ENCODE measurements at regions not wholly inside any gene's neighbourhood (a gene's known extent, or its start where the extent isn't known, plus 50 kb on each side); places are given as distances from the start of the nearest gene placed in this dataset.
A peak's percentile ranks its signal among the peaks of the same experiment; 100 is the strongest.

DNA sequence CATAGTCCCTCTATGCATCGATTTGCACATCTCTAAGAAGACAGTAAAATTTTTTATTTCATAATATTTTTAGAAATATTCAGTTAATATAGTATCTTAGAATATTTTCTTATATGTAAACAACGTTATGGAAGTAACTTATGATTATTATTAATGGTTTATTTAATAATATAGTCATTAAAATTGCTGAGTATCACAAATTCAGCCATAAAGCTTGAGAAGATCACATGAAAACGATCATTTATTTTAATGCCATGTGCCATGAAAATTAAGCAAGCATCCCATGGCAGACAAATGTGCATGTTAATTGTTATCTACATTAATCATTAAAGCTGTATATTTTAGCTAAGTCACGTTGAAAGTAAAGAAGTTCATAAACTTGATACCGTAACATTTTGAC lies 907.1 kb downstream of the KCNT2 start:
- Histone ChIP-seq H3K18ac (ENCODE audit: low read length) (no peak overlapping the region), H3K79me2 (ENCODE audit: control insufficient read depth, insufficient read depth, low read length, poor library complexity) (no peaks in the 10 kb centered on the region), H3K4me3 (ENCODE audit: low read depth, low read length) (no peak overlapping the region), H3K4me2 (ENCODE audit: low read length) (no peak overlapping the region), H4K12ac (ENCODE audit: low read depth, low read length) (no peak overlapping the region), H3K4ac (ENCODE audit: low read depth, low read length) (no peak overlapping the region), H3K36me3 (ENCODE audit: control insufficient read depth in 1 of 2, insufficient read depth in 2 of 2, low read length in 2 of 2) (no peaks in the 10 kb centered on the region), H2BK12ac (ENCODE audit: low read length) (no peak overlapping the region), H4K91ac (ENCODE audit: low read depth, low read length) (no peak overlapping the region), H2BK120ac (ENCODE audit: insufficient read depth, low read length, poor library complexity) (no peak overlapping the region), H3K9ac (ENCODE audit: low read length) (no peak overlapping the region), H2AFZ (ENCODE audit: insufficient read depth, low read length, poor library complexity) (no peak overlapping the region), H4K8ac (ENCODE audit: low read depth, low read length) (no peak overlapping the region), H3K79me1 (ENCODE audit: low read length) (no peaks in the 10 kb centered on the region), H2BK5ac (ENCODE audit: low read depth, low read length, poor library complexity) (no peak overlapping the region), H3K27me3 (ENCODE audit: insufficient read depth, low read length) (no peaks in the 10 kb centered on the region), H3K27ac (ENCODE audit: low read depth, low read length) (no peak overlapping the region), H3K9me3 (ENCODE audit: insufficient read depth, low read depth, low read length) (no peaks in the 10 kb centered on the region), H3K23ac (ENCODE audit: low read length) (no peak overlapping the region), H2AK5ac (ENCODE audit: low read length) (no peak overlapping the region), H3K4me1 (ENCODE audit: control insufficient read depth in 1 of 2, insufficient read depth in 2 of 2, low read length in 2 of 2) (no peaks in the 10 kb centered on the region), H3K14ac (ENCODE audit: low read length) (no peak overlapping the region)
- no peak for DNase-seq
- WGBS (ENCODE audit: extremely low coverage, insufficient coverage, insufficient read length): no CpG with 5 or more reads among the region's 5 CpGs

DNA sequence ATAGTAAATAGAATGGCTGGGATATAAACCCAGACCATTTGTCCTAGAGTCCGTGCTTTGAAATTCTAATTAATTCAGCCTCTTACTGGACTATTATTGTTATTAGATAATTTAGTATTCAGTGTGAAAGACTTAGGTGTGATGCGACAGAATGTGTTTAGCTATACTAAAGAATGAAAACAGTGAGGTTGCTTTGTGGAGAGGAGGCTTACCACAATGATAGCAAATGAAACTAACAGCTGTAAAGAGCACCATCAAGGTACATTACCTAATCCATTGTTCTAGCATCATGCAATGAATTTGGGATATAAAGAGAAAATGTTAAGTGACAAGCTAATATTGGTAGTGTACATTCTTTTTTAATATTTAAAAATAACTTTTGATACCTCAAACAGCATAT lies 911.1 kb downstream of the KCNT2 start:
- no peak overlapping the region for H4K8ac ChIP-seq (ENCODE audit: low read depth, low read length)
- no CpG with 5 or more reads among the region's 2 CpGs for WGBS (ENCODE audit: extremely low coverage, insufficient coverage, insufficient read length)
- no peak overlapping the region for H3K4ac ChIP-seq (ENCODE audit: low read depth, low read length)
- no peak overlapping the region for H3K23ac ChIP-seq (ENCODE audit: low read length)
- no peak overlapping the region for H2BK120ac ChIP-seq (ENCODE audit: insufficient read depth, low read length, poor library complexity)
- no peak overlapping the region for H2BK12ac ChIP-seq (ENCODE audit: low read length)
- no peak overlapping the region for H2AK5ac ChIP-seq (ENCODE audit: low read length)
- H3K18ac ChIP-seq (ENCODE audit: low read length): no peak overlapping the region
- H3K14ac ChIP-seq (ENCODE audit: low read length): no peak overlapping the region
- H4K12ac ChIP-seq (ENCODE audit: low read depth, low read length): no peak overlapping the region
- H4K91ac ChIP-seq (ENCODE audit: low read depth, low read length): no peak overlapping the region
- no peak overlapping the region for H3K27ac ChIP-seq (ENCODE audit: low read depth, low read length)
- no peaks in the 10 kb centered on the region for H3K36me3 ChIP-seq (ENCODE audit: control insufficient read depth in 1 of 2, insufficient read depth in 2 of 2, low read length in 2 of 2)
- no peaks in the 10 kb centered on the region for H3K27me3 ChIP-seq (ENCODE audit: insufficient read depth, low read length)
- H3K4me2 ChIP-seq (ENCODE audit: low read length): no peak overlapping the region
- no peaks in the 10 kb centered on the region for H3K9me3 ChIP-seq (ENCODE audit: insufficient read depth, low read depth, low read length)
- H3K4me1 ChIP-seq (ENCODE audit: control insufficient read depth in 1 of 2, insufficient read depth in 2 of 2, low read length in 2 of 2): no peaks in the 10 kb centered on the region
- H3K4me3 ChIP-seq (ENCODE audit: low read depth, low read length): no peak overlapping the region
- H2AFZ ChIP-seq (ENCODE audit: insufficient read depth, low read length, poor library complexity): no peak overlapping the region
- no peak overlapping the region for H3K9ac ChIP-seq (ENCODE audit: low read length)
- no peak overlapping the region for H2BK5ac ChIP-seq (ENCODE audit: low read depth, low read length, poor library complexity)
- no peaks in the 10 kb centered on the region for H3K79me2 ChIP-seq (ENCODE audit: control insufficient read depth, insufficient read depth, low read length, poor library complexity)
- DNase-seq: no peak
- no peaks in the 10 kb centered on the region for H3K79me1 ChIP-seq (ENCODE audit: low read length)

GRCh38 chr1:195686764-195687163 lies 921.5 kb downstream of the KCNT2 start:
- DNase-seq: no peak
- Histone ChIP-seq H3K4ac (ENCODE audit: low read depth, low read length) (no peak overlapping the region), H3K9me3 (ENCODE audit: insufficient read depth, low read depth, low read length) (no peaks in the 10 kb centered on the region), H3K9ac (ENCODE audit: low read length) (no peak overlapping the region), H2BK5ac (ENCODE audit: low read depth, low read length, poor library complexity) (no peak overlapping the region), H3K23ac (ENCODE audit: low read length) (no peak overlapping the region), H3K4me1 (ENCODE audit: control insufficient read depth in 1 of 2, insufficient read depth in 2 of 2, low read length in 2 of 2) (no peaks in the 10 kb centered on the region), H2BK12ac (ENCODE audit: low read length) (no peak overlapping the region), H3K4me3 (ENCODE audit: low read depth, low read length) (no peak overlapping the region), H4K12ac (ENCODE audit: low read depth, low read length) (no peak overlapping the region), H3K36me3 (ENCODE audit: control insufficient read depth in 1 of 2, insufficient read depth in 2 of 2, low read length in 2 of 2) (no peaks in the 10 kb centered on the region), H3K79me1 (ENCODE audit: low read length) (no peaks in the 10 kb centered on the region), H2BK120ac (ENCODE audit: insufficient read depth, low read length, poor library complexity) (no peak overlapping the region), H4K8ac (ENCODE audit: low read depth, low read length) (no peak overlapping the region), H2AK5ac (ENCODE audit: low read length) (no peak overlapping the region), H2AFZ (ENCODE audit: insufficient read depth, low read length, poor library complexity) (no peak overlapping the region), H3K14ac (ENCODE audit: low read length) (no peak overlapping the region), H3K79me2 (ENCODE audit: control insufficient read depth, insufficient read depth, low read length, poor library complexity) (no peaks in the 10 kb centered on the region), H3K27me3 (ENCODE audit: insufficient read depth, low read length) (no peaks in the 10 kb centered on the region), H3K4me2 (ENCODE audit: low read length) (no peak overlapping the region), H3K27ac (ENCODE audit: low read depth, low read length) (no peak overlapping the region), H4K91ac (ENCODE audit: low read depth, low read length) (no peak overlapping the region), H3K18ac (ENCODE audit: low read length) (no peak overlapping the region)
- no CpG with 5 or more reads among the region's 3 CpGs for WGBS (ENCODE audit: extremely low coverage, insufficient coverage, insufficient read length)

- no peak overlapping the region for H2AFZ ChIP-seq (ENCODE audit: insufficient read depth, low read length, poor library complexity)
- H3K4me2 ChIP-seq (ENCODE audit: low read length): no peak overlapping the region
- H3K4ac ChIP-seq (ENCODE audit: low read depth, low read length): no peak overlapping the region
- no peak overlapping the region for H3K9ac ChIP-seq (ENCODE audit: low read length)
- DNase-seq: peak in 1 of 2 donors; percentile 3
- peaks cover 0 to 3% of the 10 kb centered on the region in 2 experiments for H3K4me1 ChIP-seq (ENCODE audit: control insufficient read depth in 1 of 2, insufficient read depth in 2 of 2, low read length in 2 of 2)
- WGBS (ENCODE audit: extremely low coverage, insufficient coverage, insufficient read length): no CpG with 5 or more reads among the region's 1 CpG
- no peaks in the 10 kb centered on the region for H3K36me3 ChIP-seq (ENCODE audit: control insufficient read depth in 1 of 2, insufficient read depth in 2 of 2, low read length in 2 of 2)
- H2BK5ac ChIP-seq (ENCODE audit: low read depth, low read length, poor library complexity): no peak overlapping the region
- no peak overlapping the region for H3K14ac ChIP-seq (ENCODE audit: low read length)
- H3K27ac ChIP-seq (ENCODE audit: low read depth, low read length): no peak overlapping the region
- no peak overlapping the region for H2BK120ac ChIP-seq (ENCODE audit: insufficient read depth, low read length, poor library complexity)
- H3K18ac ChIP-seq (ENCODE audit: low read length): no peak overlapping the region
- H4K91ac ChIP-seq (ENCODE audit: low read depth, low read length): no peak overlapping the region
- H3K9me3 ChIP-seq (ENCODE audit: insufficient read depth, low read depth, low read length): no peaks in the 10 kb centered on the region
- no peak overlapping the region for H2AK5ac ChIP-seq (ENCODE audit: low read length)
- H4K12ac ChIP-seq (ENCODE audit: low read depth, low read length): no peak overlapping the region
- no peak overlapping the region for H3K4me3 ChIP-seq (ENCODE audit: low read depth, low read length)
- H4K8ac ChIP-seq (ENCODE audit: low read depth, low read length): no peak overlapping the region
- H3K79me2 ChIP-seq (ENCODE audit: control insufficient read depth, insufficient read depth, low read length, poor library complexity): no peaks in the 10 kb centered on the region
- H3K23ac ChIP-seq (ENCODE audit: low read length): no peak overlapping the region
- no peak overlapping the region for H2BK12ac ChIP-seq (ENCODE audit: low read length)
- H3K79me1 ChIP-seq (ENCODE audit: low read length): no peaks in the 10 kb centered on the region
- H3K27me3 ChIP-seq (ENCODE audit: insufficient read depth, low read length): no peaks in the 10 kb centered on the region
Observed at GRCh38 chr1:195664628-195665027, 943.6 kb downstream of the KCNT2 start.
